ENCODE measurements at regions not wholly inside any gene's neighbourhood (a gene's known extent, or its start where the extent isn't known, plus 50 kb on each side); places are given as distances from the start of the nearest gene placed in this dataset.

DNA sequence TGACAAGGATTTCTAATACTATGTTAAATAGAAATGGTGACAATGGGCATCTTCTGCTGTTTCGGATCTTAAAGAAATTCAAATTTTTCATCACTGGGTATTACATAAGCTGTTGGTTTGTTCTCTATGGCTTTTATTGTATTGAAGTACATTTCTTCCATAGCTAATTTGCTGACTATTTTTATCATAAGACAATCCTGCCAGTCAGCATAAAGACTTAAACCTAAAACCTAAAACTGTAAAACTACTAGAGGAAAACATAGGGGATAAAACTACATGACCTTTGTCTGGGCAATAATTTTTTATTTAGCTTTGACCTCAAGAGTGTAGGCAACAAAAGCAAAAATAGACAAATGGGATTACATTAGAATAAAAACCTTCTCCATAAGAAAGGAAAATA is 1017.4 kb downstream of the SI start:
- no peaks in the 10 kb centered on the region for H3K36me3 Mint-ChIP-seq (ENCODE audit: low read depth)
- H3K4me3 Mint-ChIP-seq: no peak overlapping the region
- no peaks in the 10 kb centered on the region for H3K9me3 Mint-ChIP-seq
- no peaks in the 10 kb centered on the region for H3K27me3 Mint-ChIP-seq (ENCODE audit: low read depth)
- no peak overlapping the region for H3K27ac Mint-ChIP-seq (ENCODE audit: unreplicated experiment)
- TF ChIP-seq, protein P1, sequence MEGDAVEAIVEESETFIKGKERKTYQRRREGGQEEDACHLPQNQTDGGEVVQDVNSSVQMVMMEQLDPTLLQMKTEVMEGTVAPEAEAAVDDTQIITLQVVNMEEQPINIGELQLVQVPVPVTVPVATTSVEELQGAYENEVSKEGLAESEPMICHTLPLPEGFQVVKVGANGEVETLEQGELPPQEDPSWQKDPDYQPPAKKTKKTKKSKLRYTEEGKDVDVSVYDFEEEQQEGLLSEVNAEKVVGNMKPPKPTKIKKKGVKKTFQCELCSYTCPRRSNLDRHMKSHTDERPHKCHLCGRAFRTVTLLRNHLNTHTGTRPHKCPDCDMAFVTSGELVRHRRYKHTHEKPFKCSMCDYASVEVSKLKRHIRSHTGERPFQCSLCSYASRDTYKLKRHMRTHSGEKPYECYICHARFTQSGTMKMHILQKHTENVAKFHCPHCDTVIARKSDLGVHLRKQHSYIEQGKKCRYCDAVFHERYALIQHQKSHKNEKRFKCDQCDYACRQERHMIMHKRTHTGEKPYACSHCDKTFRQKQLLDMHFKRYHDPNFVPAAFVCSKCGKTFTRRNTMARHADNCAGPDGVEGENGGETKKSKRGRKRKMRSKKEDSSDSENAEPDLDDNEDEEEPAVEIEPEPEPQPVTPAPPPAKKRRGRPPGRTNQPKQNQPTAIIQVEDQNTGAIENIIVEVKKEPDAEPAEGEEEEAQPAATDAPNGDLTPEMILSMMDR (conservative IDR thresholded peaks at IDR 0.05): no peak
- DNase-seq (ENCODE audit: low read depth, low spot score): no peak
- H3K4me1 Mint-ChIP-seq: no peaks in the 10 kb centered on the region

DNA sequence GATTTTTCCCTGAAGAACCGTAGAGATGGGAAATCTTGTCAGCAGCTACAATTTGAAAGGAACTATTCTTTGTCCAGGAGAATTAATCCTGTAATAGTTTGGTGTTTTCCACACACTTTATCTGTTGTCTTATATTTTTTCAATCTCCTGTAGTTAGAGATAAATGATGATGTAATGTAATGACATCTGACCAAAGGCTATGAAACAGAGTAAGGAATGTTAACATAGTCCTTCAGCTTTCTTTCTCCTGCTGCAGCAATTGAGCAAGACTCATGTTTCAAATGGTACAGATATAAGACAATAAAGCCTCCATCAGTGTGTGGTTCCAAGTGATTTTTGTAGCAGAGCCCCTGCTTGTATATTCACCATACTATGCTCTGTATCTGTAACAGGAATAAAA is 1028.4 kb downstream of the SI start:
- no peak for DNase-seq (ENCODE audit: low read depth, low spot score)
- Mint-ChIP-seq H3K36me3 (ENCODE audit: low read depth) (no peaks in the 10 kb centered on the region), H3K9me3 (no peaks in the 10 kb centered on the region), H3K27me3 (ENCODE audit: low read depth) (no peaks in the 10 kb centered on the region), H3K4me3 (no peak overlapping the region), H3K4me1 (no peaks in the 10 kb centered on the region), H3K27ac (ENCODE audit: unreplicated experiment) (no peak overlapping the region)
- TF ChIP-seq, protein P1 (conservative IDR thresholded peaks at IDR 0.05): no peak

DNA sequence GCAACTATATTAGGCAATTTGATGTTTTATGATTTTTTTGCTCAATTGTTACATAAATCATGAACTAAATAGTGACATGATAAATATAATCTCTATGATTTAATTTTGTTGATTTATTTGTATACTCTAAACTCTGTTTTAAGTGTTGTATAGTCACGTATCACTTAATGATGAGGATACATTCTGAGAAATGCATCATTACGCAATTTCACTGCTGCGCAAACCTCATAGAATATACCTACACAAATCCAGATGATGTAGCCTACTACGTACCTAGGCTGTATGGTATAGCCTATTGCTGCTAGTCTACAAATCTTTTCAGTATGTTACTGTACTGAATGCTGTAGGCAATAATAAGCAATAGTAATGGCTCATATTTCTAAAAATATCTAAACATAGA is 1029.8 kb downstream of the SI start:
- TF ChIP-seq, protein P1 (conservative IDR thresholded peaks at IDR 0.05): no peak
- no peaks in the 10 kb centered on the region for H3K4me1 Mint-ChIP-seq
- H3K27me3 Mint-ChIP-seq (ENCODE audit: low read depth): no peaks in the 10 kb centered on the region
- no peak for DNase-seq (ENCODE audit: low read depth, low spot score)
- H3K36me3 Mint-ChIP-seq (ENCODE audit: low read depth): no peaks in the 10 kb centered on the region
- no peaks in the 10 kb centered on the region for H3K9me3 Mint-ChIP-seq
- H3K4me3 Mint-ChIP-seq: no peak overlapping the region
- no peak overlapping the region for H3K27ac Mint-ChIP-seq (ENCODE audit: unreplicated experiment)

DNA sequence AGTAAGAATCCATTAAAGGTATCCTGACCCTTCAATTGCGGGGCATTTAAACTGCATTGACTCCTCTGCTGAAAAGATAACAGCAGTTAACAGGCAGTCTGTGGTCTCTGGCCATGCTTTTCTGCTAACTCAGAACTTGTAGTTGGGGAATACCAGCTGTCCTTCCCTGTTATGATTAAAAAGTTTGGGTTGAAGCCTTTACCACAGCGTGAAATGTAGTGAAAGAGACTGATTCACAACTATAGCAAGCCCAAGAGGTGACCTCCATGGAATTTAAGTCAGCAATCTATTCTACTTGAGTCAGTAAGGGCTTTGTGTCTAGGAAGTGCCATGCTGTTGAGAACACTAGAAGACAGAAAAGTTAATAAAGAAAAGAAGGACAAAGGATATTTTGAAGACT is 1037.3 kb downstream of the SI start:
- H3K4me3 Mint-ChIP-seq: no peak overlapping the region

DNA sequence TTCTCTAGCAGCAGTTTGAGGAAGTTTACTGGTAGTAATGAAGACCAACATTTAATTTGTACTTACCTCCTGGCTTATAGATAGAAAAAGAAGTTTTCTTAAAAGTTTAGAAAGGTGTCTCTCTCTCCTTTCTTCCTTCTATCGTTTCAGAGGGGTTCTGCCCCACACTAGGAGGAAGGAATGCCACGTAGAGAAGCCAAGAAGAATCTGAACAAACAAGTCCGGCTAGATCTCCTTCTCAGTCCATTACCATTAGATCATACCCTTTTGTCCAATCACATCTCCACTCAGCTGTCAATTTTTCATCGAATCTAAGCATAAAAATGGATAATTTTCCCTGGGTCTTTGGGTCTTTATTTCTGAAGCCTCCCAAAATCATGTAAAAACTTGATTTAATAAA is 1048.1 kb downstream of the SI start:
- H3K27ac Mint-ChIP-seq (ENCODE audit: unreplicated experiment): no peak overlapping the region
- no peaks in the 10 kb centered on the region for H3K36me3 Mint-ChIP-seq (ENCODE audit: low read depth)
- no peak for DNase-seq (ENCODE audit: low read depth, low spot score)
- TF ChIP-seq, protein P1 (conservative IDR thresholded peaks at IDR 0.05): no peak
- no peaks in the 10 kb centered on the region for H3K27me3 Mint-ChIP-seq (ENCODE audit: low read depth)
- no peaks in the 10 kb centered on the region for H3K4me1 Mint-ChIP-seq
- no peak overlapping the region for H3K4me3 Mint-ChIP-seq
- H3K9me3 Mint-ChIP-seq: no peaks in the 10 kb centered on the region

More for the DNA sequence above, 1037.3 kb downstream of the SI start:
- Mint-ChIP-seq H3K4me1 (no peaks in the 10 kb centered on the region), H3K36me3 (ENCODE audit: low read depth) (no peaks in the 10 kb centered on the region), H3K27me3 (ENCODE audit: low read depth) (no peaks in the 10 kb centered on the region), H3K9me3 (no peaks in the 10 kb centered on the region), H3K27ac (ENCODE audit: unreplicated experiment) (no peak overlapping the region)
- DNase-seq (ENCODE audit: low read depth, low spot score): no peak
- TF ChIP-seq, protein P1 (conservative IDR thresholded peaks at IDR 0.05): no peak

DNA sequence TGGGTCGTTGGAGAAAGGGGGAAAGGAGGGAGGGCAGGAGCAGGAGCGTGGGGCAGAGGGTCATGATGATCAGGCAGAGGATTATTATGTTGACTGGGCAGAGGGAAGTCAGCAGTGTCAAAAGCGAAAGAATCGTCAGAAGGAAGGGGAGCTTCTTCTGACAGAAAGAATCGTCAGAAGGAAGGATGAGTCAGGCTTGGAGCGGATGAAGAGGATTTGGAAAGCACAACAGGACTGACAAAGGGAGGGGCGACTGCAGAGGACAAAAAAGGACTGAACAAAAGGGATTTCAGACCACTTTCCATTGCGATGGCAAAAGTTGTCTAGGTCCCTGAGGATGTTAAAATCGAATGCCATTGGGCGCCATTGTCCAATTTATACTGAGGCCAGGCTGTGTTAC is 1053.5 kb downstream of the SI start:
- H3K9me3 Mint-ChIP-seq: peaks cover 6% of the 10 kb centered on the region
- H3K27ac Mint-ChIP-seq (ENCODE audit: unreplicated experiment): no peak overlapping the region
- no peak for DNase-seq (ENCODE audit: low read depth, low spot score)
- no peaks in the 10 kb centered on the region for H3K36me3 Mint-ChIP-seq (ENCODE audit: low read depth)
- no peaks in the 10 kb centered on the region for H3K27me3 Mint-ChIP-seq (ENCODE audit: low read depth)
- no peak overlapping the region for H3K4me3 Mint-ChIP-seq
- TF ChIP-seq, protein P1 (conservative IDR thresholded peaks at IDR 0.05): no peak
- no peaks in the 10 kb centered on the region for H3K4me1 Mint-ChIP-seq

Data from neural crest cell (in vitro differentiated cells).